IMR-90 (cell line): ENCODE measurements at regions not wholly inside any gene's neighbourhood (a gene's known extent, or its start where the extent isn't known, plus 50 kb on each side); places are given as distances from the start of the nearest gene placed in this dataset.
A peak's percentile ranks its signal among the peaks of the same experiment; 100 is the strongest.

Experiments
- ATAC-seq: fragments of 200-7000 bp; cut with Tn5 transposase; 2 replicates; pipeline ENCODE4 v1.9.1; 2020; ENCODE audit warnings: low read depth, mild to moderate bottlenecking, moderate library complexity
- BruUV-seq: library from RNA; stranded (reverse); fragments of 400-500 nt; replicated peaks from 2 replicates; lab custom pipeline; 2021; lab: Mats Ljungman, UMichigan
- CTCF ChIA-PET: fragments of 300-600 bp; formaldehyde crosslinking; extraction: SDS; loops from one replicate; lab custom pipeline; 2021; ENCODE audit warnings: antibody characterized with exemption; lab: Yijun Ruan, JAX
- POLR2A ChIA-PET: fragments of 300-600 bp; sonication (Branson Sonifier 250); formaldehyde crosslinking; loops from one replicate; lab custom pipeline; 2022; ENCODE audit warnings: antibody characterized with exemption; ENCODE audit not compliant: unreplicated experiment; lab: Charles Lee
- DNase-seq: peaks from one replicate; pipeline ENCODE4 v3.0.0; 2013
- H2AFZ ChIP-seq: replicated peaks from 2 replicates; pipeline ENCODE3; 2013; ENCODE audit warnings: low read length, mild to moderate bottlenecking; ENCODE audit not compliant: poor library complexity
- H2AK5ac ChIP-seq: 2 replicates; pipeline ENCODE4 v1.6.1; 2013; ENCODE audit warnings: low read depth, low read length, inconsistent platforms
- H2AK9ac ChIP-seq: replicated peaks from 2 replicates; pipeline ENCODE3; 2013; ENCODE audit warnings: mild to moderate bottlenecking, low read depth, low read length, moderate library complexity; ENCODE audit not compliant: poor library complexity
- H2BK120ac ChIP-seq: 2 replicates; pipeline ENCODE4 v1.6.1; 2013; ENCODE audit warnings: low read depth, low read length, inconsistent platforms
- H2BK15ac ChIP-seq: 3 replicates; pipeline ENCODE4 v1.6.1; 2013; ENCODE audit warnings: low read depth, low read length, inconsistent platforms
- H2BK20ac ChIP-seq: 2 replicates; pipeline ENCODE4 v1.6.1; 2013; ENCODE audit warnings: low read depth, mild to moderate bottlenecking, inconsistent platforms, low read length, moderate library complexity
- H2BK5ac ChIP-seq: 2 replicates; pipeline ENCODE4 v1.6.1; 2013; ENCODE audit warnings: mild to moderate bottlenecking, low read depth, low read length, inconsistent platforms; ENCODE audit not compliant: poor library complexity, severe bottlenecking
- H3K14ac ChIP-seq: replicated peaks from 2 replicates; pipeline ENCODE4 v1.6.1; 2013; ENCODE audit warnings: low read depth, low read length, inconsistent platforms
- H3K18ac ChIP-seq: 2 replicates; pipeline ENCODE4 v1.6.1; 2013; ENCODE audit warnings: low read depth, low read length, control low read depth
- H3K23ac ChIP-seq: 2 replicates; pipeline ENCODE4 v1.6.1; 2013; ENCODE audit warnings: low read depth, low read length, inconsistent platforms
- H3K27ac ChIP-seq: 2 replicates; pipeline ENCODE4 v1.5.1; 2013; ENCODE audit warnings: mild to moderate bottlenecking, control low read depth, low read length; ENCODE audit not compliant: insufficient read depth
- H3K27me3 ChIP-seq: 2 replicates; pipeline ENCODE4 v1.6.1; 2013; ENCODE audit warnings: low read length; ENCODE audit not compliant: control insufficient read depth, insufficient read depth
- H3K36me3 ChIP-seq: 2 replicates; pipeline ENCODE4 v1.6.1; 2013; ENCODE audit warnings: low read length, mixed read lengths; ENCODE audit not compliant: control insufficient read depth, insufficient read depth
- H3K4ac ChIP-seq: 2 replicates; pipeline ENCODE4 v1.6.1; 2013; ENCODE audit warnings: low read depth, low read length, inconsistent platforms
- H3K4me1 ChIP-seq: 2 replicates; pipeline ENCODE4 v1.6.1; 2013; ENCODE audit warnings: low read length, mixed read lengths; ENCODE audit not compliant: control insufficient read depth, insufficient read depth
- H3K4me2 ChIP-seq: 2 replicates; pipeline ENCODE4 v1.6.1; 2013; ENCODE audit warnings: low read depth, mild to moderate bottlenecking, control low read depth, low read length, moderate library complexity
- H3K4me3 ChIP-seq: 2 replicates; pipeline ENCODE4 v1.5.1; 2013; ENCODE audit warnings: low read depth, mild to moderate bottlenecking, control low read depth, low read length, moderate library complexity; ENCODE audit not compliant: insufficient read depth
- H3K56ac ChIP-seq: 2 replicates; pipeline ENCODE4 v1.6.1; 2013; ENCODE audit warnings: low read length, inconsistent platforms; ENCODE audit not compliant: insufficient read depth; ENCODE audit errors: extremely low read depth
- H3K79me1 ChIP-seq, 2 experiments: 2 replicates each; pipeline ENCODE4 v1.6.1; 2013; ENCODE audit warnings: low read length in 2 of 2, inconsistent platforms in 1 of 2, low read depth in 1 of 2
- H3K9ac ChIP-seq: 2 replicates; pipeline ENCODE4 v1.6.1; 2013; ENCODE audit warnings: low read depth, low read length, control low read depth
- H3K9me1 ChIP-seq: 2 replicates; pipeline ENCODE4 v1.6.1; 2013; ENCODE audit warnings: low read length, inconsistent platforms; ENCODE audit not compliant: insufficient read depth
- H3K9me3 ChIP-seq: 2 replicates; pipeline ENCODE4 v1.6.1; 2013; ENCODE audit warnings: low read length; ENCODE audit not compliant: control insufficient read depth, insufficient read depth
- H4K20me1 ChIP-seq: 2 replicates; pipeline ENCODE4 v1.6.1; 2013; ENCODE audit warnings: low read length, inconsistent platforms; ENCODE audit not compliant: insufficient read depth
- H4K5ac ChIP-seq: 2 replicates; pipeline ENCODE4 v1.6.1; 2013; ENCODE audit warnings: mild to moderate bottlenecking, low read depth, low read length, control low read depth
- H4K8ac ChIP-seq, 2 experiments: 2 replicates each; pipeline ENCODE4 v1.6.1; 2013; ENCODE audit warnings: low read depth in 2 of 2, low read length in 2 of 2, control low read depth in 1 of 2, inconsistent platforms in 1 of 2
- H4K91ac ChIP-seq: 2 replicates; pipeline ENCODE4 v1.6.1; 2013; ENCODE audit warnings: low read depth, low read length, inconsistent platforms; ENCODE audit not compliant: insufficient read depth
- BHLHE40 ChIP-seq: fragments of 150-350 bp; IDR thresholded peaks from 2 replicates; pipeline ENCODE4 v1.6.1; 2016; ENCODE audit warnings: mild to moderate bottlenecking, low read depth, low read length
- FOS ChIP-seq: fragments of 150-350 bp; IDR thresholded peaks from 2 replicates; pipeline ENCODE4 v1.6.1; 2016; ENCODE audit warnings: low read depth, low read length
- MAFK ChIP-seq: IDR thresholded peaks from 2 replicates; pipeline ENCODE4 v1.6.1; 2012; ENCODE audit warnings: low read depth, low read length, improper control_type of control experiment
- NFE2L2 ChIP-seq: fragments of 150-350 bp; IDR thresholded peaks from 2 replicates; pipeline ENCODE4 v1.6.1; 2016; ENCODE audit warnings: low read depth, mild to moderate bottlenecking, low read length
- POLR2A ChIP-seq: IDR thresholded peaks from 2 replicates; pipeline ENCODE4 v1.6.1; 2012; ENCODE audit warnings: mild to moderate bottlenecking, low read depth, low read length
- RAD21 ChIP-seq: IDR thresholded peaks from 2 replicates; pipeline ENCODE4 v1.6.1; 2012; ENCODE audit warnings: low read length, improper control_type of control experiment
- RCOR1 ChIP-seq: IDR thresholded peaks from 2 replicates; pipeline ENCODE4 v1.6.1; 2012; ENCODE audit warnings: mild to moderate bottlenecking, low read length, improper control_type of control experiment; ENCODE audit not compliant: insufficient replicate concordance
- RFX5 ChIP-seq: IDR thresholded peaks from 2 replicates; pipeline ENCODE4 v1.8.0; 2012; ENCODE audit warnings: low read depth, mild to moderate bottlenecking, low read length, moderate library complexity
- SMC3 ChIP-seq: fragments of 150-350 bp; IDR thresholded peaks from 2 replicates; pipeline ENCODE4 v1.6.1; 2016; ENCODE audit warnings: low read depth, mild to moderate bottlenecking, antibody characterized with exemption, low read length, moderate library complexity
- WGBS, 2 experiments: methylation state at CpG; one replicate each; pipeline versions ENCODE4 v1.1.5 to v1.1.7; 2013; ENCODE audit warnings: missing lambda C conversion rate in 2 of 2; ENCODE audit not compliant: insufficient read length in 1 of 2; ENCODE audit errors: extremely low coverage in 2 of 2; 5-methylcytosine and 5-hydroxymethylcytosine counted together
- dilution Hi-C: fragments of 300-500 bp; cut with HindIII; formaldehyde crosslinking; loops from one replicate; pipeline ENCODE4 v1.14.3; 2018; ENCODE audit warnings: low sequenced_read_pairs; ENCODE audit not compliant: unreplicated experiment
- in situ Hi-C: fragments of 300-500 bp; cut with MboI; formaldehyde crosslinking; loops from 3 replicates; pipeline ENCODE4 v1.14.3; 2019; ENCODE audit warnings: low sequenced_read_pairs, inconsistent platforms, mixed read lengths
- intact Hi-C: fragments of 100-400 bp; cut with micrococcal nuclease; formaldehyde crosslinking; loops from 2 replicates; pipeline ENCODE4 v1.10.0; 2022
- TF ChIP-seq, protein P1 (sequence below): fragments of 150-350 bp; IDR thresholded peaks from 2 replicates; pipeline ENCODE4 v1.6.1; 2017; ENCODE audit warnings: mild to moderate bottlenecking, antibody characterized with exemption, low read length, low read depth
- TF ChIP-seq, protein P2 (sequence below): conservative IDR thresholded peaks from 2 replicates; pipeline ENCODE4 v1.5.1; 2012; ENCODE audit warnings: mild to moderate bottlenecking, low read depth, low read length, improper control_type of control experiment

- dilution Hi-C loops (no loop called here), in situ Hi-C loops (no loop called here), intact Hi-C loops (no loop called here)
- Histone ChIP-seq H4K91ac (no peak overlapping the region), H3K27me3 (no peaks in the 10 kb centered on the region), H4K20me1 (no peaks in the 10 kb centered on the region), H3K9me3 (no peaks in the 10 kb centered on the region), H2BK15ac (no peak overlapping the region), H3K36me3 (no peaks in the 10 kb centered on the region), H2AK5ac (no peak overlapping the region), H4K8ac (no peak overlapping the region), H3K9me1 (0 out of 2 replicates have a peak, but pooled peaks cover 2% of the 10 kb centered on the region), H3K18ac (no peak overlapping the region), H3K56ac (no peak overlapping the region), H3K4ac (no peak overlapping the region), H2AFZ (no peak overlapping the region), H3K9ac (no peak overlapping the region), H4K5ac (no peak overlapping the region), H3K23ac (no peak overlapping the region), H3K79me1 (no peaks in the 10 kb centered on the region), H3K4me3 (no peak overlapping the region), H2BK20ac (no peak overlapping the region), H3K14ac (no peak overlapping the region), H3K27ac (no peak overlapping the region), H3K4me2 (no peak overlapping the region), H2BK120ac (no peak overlapping the region), H2BK5ac (no peak overlapping the region), H3K4me1 (no peaks in the 10 kb centered on the region; the same call in 1 of the 2 replicates), H2AK9ac (no peak overlapping the region)
- DNase-seq (peak; percentile 35), ATAC-seq (peak; percentile 42; the same call in 1 of the 2 replicates)
- ChIA-PET POLR2A (no interaction called here), CTCF (no interaction called here)
- BruUV-seq: no TSS peak
- WGBS, 2 experiments: 100% methylated on average over 2 of the region's 3 CpGs; no CpG with 5 or more reads in 1 of the 2 experiments
- TF ChIP-seq MAFK: no peak
- no peak for TF ChIP-seq RCOR1
- TF ChIP-seq SMC3: no peak
- no peak for TF ChIP-seq RFX5
- no peak for TF ChIP-seq BHLHE40
- TF ChIP-seq NFE2L2: no peak
- TF ChIP-seq, protein P1, sequence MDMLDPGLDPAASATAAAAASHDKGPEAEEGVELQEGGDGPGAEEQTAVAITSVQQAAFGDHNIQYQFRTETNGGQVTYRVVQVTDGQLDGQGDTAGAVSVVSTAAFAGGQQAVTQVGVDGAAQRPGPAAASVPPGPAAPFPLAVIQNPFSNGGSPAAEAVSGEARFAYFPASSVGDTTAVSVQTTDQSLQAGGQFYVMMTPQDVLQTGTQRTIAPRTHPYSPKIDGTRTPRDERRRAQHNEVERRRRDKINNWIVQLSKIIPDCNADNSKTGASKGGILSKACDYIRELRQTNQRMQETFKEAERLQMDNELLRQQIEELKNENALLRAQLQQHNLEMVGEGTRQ: no peak
- TF ChIP-seq RAD21: no peak
- TF ChIP-seq POLR2A: no peak
- no peak for TF ChIP-seq FOS
- TF ChIP-seq, protein P2, sequence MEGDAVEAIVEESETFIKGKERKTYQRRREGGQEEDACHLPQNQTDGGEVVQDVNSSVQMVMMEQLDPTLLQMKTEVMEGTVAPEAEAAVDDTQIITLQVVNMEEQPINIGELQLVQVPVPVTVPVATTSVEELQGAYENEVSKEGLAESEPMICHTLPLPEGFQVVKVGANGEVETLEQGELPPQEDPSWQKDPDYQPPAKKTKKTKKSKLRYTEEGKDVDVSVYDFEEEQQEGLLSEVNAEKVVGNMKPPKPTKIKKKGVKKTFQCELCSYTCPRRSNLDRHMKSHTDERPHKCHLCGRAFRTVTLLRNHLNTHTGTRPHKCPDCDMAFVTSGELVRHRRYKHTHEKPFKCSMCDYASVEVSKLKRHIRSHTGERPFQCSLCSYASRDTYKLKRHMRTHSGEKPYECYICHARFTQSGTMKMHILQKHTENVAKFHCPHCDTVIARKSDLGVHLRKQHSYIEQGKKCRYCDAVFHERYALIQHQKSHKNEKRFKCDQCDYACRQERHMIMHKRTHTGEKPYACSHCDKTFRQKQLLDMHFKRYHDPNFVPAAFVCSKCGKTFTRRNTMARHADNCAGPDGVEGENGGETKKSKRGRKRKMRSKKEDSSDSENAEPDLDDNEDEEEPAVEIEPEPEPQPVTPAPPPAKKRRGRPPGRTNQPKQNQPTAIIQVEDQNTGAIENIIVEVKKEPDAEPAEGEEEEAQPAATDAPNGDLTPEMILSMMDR: no peak
Measured at GRCh38 chr11:111173221-111173620, 72.3 kb upstream of the POU2AF2 start.
